Sigmoid colon (tissue), 6 donors: ENCODE measurements at regions not wholly inside any gene's neighbourhood (a gene's known extent, or its start where the extent isn't known, plus 50 kb on each side); places are given as distances from the start of the nearest gene placed in this dataset.

Experiments
- DNase-seq: peaks from one replicate; pipeline ENCODE4 v3.0.0-alpha.2; 2019
- H3K27ac ChIP-seq, 4 donors: fragments of 200-600 bp; sonication (generic); one replicate each; pipeline ENCODE4 v1.5.1; 2016 to 2019; ENCODE audit warnings: mild to moderate bottlenecking in 1 of 4
- H3K27me3 ChIP-seq, 3 donors: fragments of 200-600 bp; sonication (generic); one replicate each; pipeline ENCODE4 v1.5.1; 2019; ENCODE audit warnings: mild to moderate bottlenecking in 1 of 3
- H3K36me3 ChIP-seq, 4 donors: fragments of 200-600 bp; sonication (generic); one replicate each; pipeline ENCODE4 v1.5.1; 2016 to 2019
- H3K4me1 ChIP-seq, 4 donors: fragments of 200-600 bp; sonication (generic); one replicate each; pipeline ENCODE4 v1.5.1; 2017 to 2019
- H3K4me3 ChIP-seq, 4 donors: fragments of 200-600 bp; sonication (generic); one replicate each; pipeline ENCODE4 v1.5.1; 2017 to 2019; ENCODE audit warnings: mild to moderate bottlenecking in 2 of 4, moderate library complexity in 1 of 4
- H3K9me3 ChIP-seq, 4 donors: fragments of 200-600 bp in 3 of 4; sonication (generic) in 3 of 4; one replicate each; pipeline versions ENCODE4 v1.5.1 to v1.6.1; 2013 to 2019
- CTCF ChIP-seq, 4 experiments: fragments of 450-650 bp in 3 of 4; fragments of 200-600 bp in 1 of 4; IDR thresholded peaks; one replicate each; pipeline ENCODE4 v1.5.1; 2016 to 2019; ENCODE audit warnings: antibody characterized with exemption in 4 of 4, mild to moderate bottlenecking in 3 of 4, moderate library complexity in 2 of 4
- EP300 ChIP-seq, 4 donors: sonication (generic); formaldehyde crosslinking; IDR thresholded peaks; one replicate each; pipeline ENCODE4 v1.6.1; 2017; ENCODE audit warnings: antibody characterized with exemption in 4 of 4
- POLR2A ChIP-seq, 2 donors: fragments of 450-650 bp; IDR thresholded peaks; one replicate each; pipeline ENCODE4 v1.6.1; 2016; ENCODE audit warnings: antibody characterized with exemption in 2 of 2, mild to moderate bottlenecking in 2 of 2, moderate library complexity in 2 of 2
- POLR2AphosphoS5 ChIP-seq, 4 donors: sonication (generic); formaldehyde crosslinking; IDR thresholded peaks; one replicate each; pipeline ENCODE4 v1.6.1; 2017; ENCODE audit warnings: antibody characterized with exemption in 4 of 4
- WGBS, 2 donors: extraction: QIAGEN DNeasy Blood & Tissue Kit; methylation state at CpG; one replicate each; pipeline ENCODE4 v1.1.7; 2013; 5-methylcytosine and 5-hydroxymethylcytosine counted together
- intact Hi-C: fragments of 100-400 bp; cut with DNase I; formaldehyde crosslinking; loops from one replicate; pipeline ENCODE4 v1.15.1; 2023
- donor health status: healthy with polysubstance abuse.
- donor health status: healthy.

GRCh38 chr12:25025951-25026490 lies 77.1 kb upstream of the BCAT1 start:
- intact Hi-C loops: no loop called here
- no peaks in the 10 kb centered on the region for H3K27me3 ChIP-seq
- no peak for DNase-seq
- no peak for TF ChIP-seq CTCF (IDR thresholded peaks at IDR 0.05)
- no peak for TF ChIP-seq POLR2AphosphoS5 (IDR thresholded peaks at IDR 0.05)
- no peak for TF ChIP-seq EP300 (IDR thresholded peaks at IDR 0.05)
- H3K27ac ChIP-seq: no peak overlapping the region
- no peak overlapping the region for H3K4me3 ChIP-seq
- no peaks in the 10 kb centered on the region for H3K9me3 ChIP-seq
- H3K4me1 ChIP-seq: no peaks in the 10 kb centered on the region
- 93 to 95% methylated on average over 1 of the region's 1 CpG for WGBS, 2 donors
- H3K36me3 ChIP-seq: no peaks in the 10 kb centered on the region

GRCh38 chr12:25025260-25025659 lies 76.4 kb upstream of the BCAT1 start:
- WGBS, 2 donors: 77 to 78% methylated on average over 4 of the region's 4 CpGs
- TF ChIP-seq POLR2A (IDR thresholded peaks at IDR 0.05): no peak
- TF ChIP-seq POLR2AphosphoS5 (IDR thresholded peaks at IDR 0.05): no peak
- no peak for TF ChIP-seq EP300 (IDR thresholded peaks at IDR 0.05)
- TF ChIP-seq CTCF (IDR thresholded peaks at IDR 0.05): no peak
- intact Hi-C loops: no loop called here

GRCh38 chr12:25023808-25024207 lies 74.9 kb upstream of the BCAT1 start:
- intact Hi-C loops: no loop called here
- Histone ChIP-seq H3K9me3 (peaks cover 0 to 5% (median 0%) of the 10 kb centered on the region in 4 donors), H3K27ac (no peak overlapping the region), H3K36me3 (no peaks in the 10 kb centered on the region), H3K27me3 (no peaks in the 10 kb centered on the region), H3K4me1 (no peaks in the 10 kb centered on the region), H3K4me3 (no peak overlapping the region)
- no peak for DNase-seq
- TF ChIP-seq POLR2A (IDR thresholded peaks at IDR 0.05): no peak
- no peak for TF ChIP-seq CTCF (IDR thresholded peaks at IDR 0.05)
- TF ChIP-seq POLR2AphosphoS5 (IDR thresholded peaks at IDR 0.05): no peak
- no peak for TF ChIP-seq EP300 (IDR thresholded peaks at IDR 0.05)
- 16 to 34% methylated on average over 4 of the region's 4 CpGs for WGBS, 2 donors

More at GRCh38 chr12:25025260-25025659, 76.4 kb upstream of the BCAT1 start:
- Histone ChIP-seq H3K4me3 (no peak overlapping the region), H3K9me3 (no peaks in the 10 kb centered on the region), H3K36me3 (no peaks in the 10 kb centered on the region), H3K4me1 (no peaks in the 10 kb centered on the region), H3K27me3 (no peaks in the 10 kb centered on the region), H3K27ac (no peak overlapping the region)
- DNase-seq: no peak

- DNase-seq: no peak
- no peaks in the 10 kb centered on the region for H3K4me1 ChIP-seq
- TF ChIP-seq POLR2AphosphoS5 (IDR thresholded peaks at IDR 0.05) (no peak), POLR2A (IDR thresholded peaks at IDR 0.05) (no peak), CTCF (IDR thresholded peaks at IDR 0.05) (no peak), EP300 (IDR thresholded peaks at IDR 0.05) (no peak)
- intact Hi-C loops: no loop called here
- H3K4me3 ChIP-seq: no peak overlapping the region
- 72 to 85% methylated on average over 7 of the region's 7 CpGs for WGBS, 2 donors
- no peak overlapping the region for H3K27ac ChIP-seq
- H3K36me3 ChIP-seq: no peaks in the 10 kb centered on the region
- no peaks in the 10 kb centered on the region for H3K27me3 ChIP-seq
- H3K9me3 ChIP-seq: peaks cover 0 to 5% (median 0%) of the 10 kb centered on the region in 4 donors
Observed at GRCh38 chr12:25020621-25021243, 71.8 kb upstream of the BCAT1 start.

GRCh38 chr12:25018146-25018545 lies 69.2 kb upstream of the BCAT1 start:
- no peak for TF ChIP-seq POLR2A (IDR thresholded peaks at IDR 0.05)
- TF ChIP-seq EP300 (IDR thresholded peaks at IDR 0.05): no peak
- intact Hi-C loops: no loop called here
- H3K27ac ChIP-seq: no peak overlapping the region

More at GRCh38 chr12:25018146-25018545, 69.2 kb upstream of the BCAT1 start:
- H3K9me3 ChIP-seq: peaks cover 0 to 5% (median 0%) of the 10 kb centered on the region in 4 donors
- H3K4me3 ChIP-seq: no peak overlapping the region
- no peak for DNase-seq
- no peaks in the 10 kb centered on the region for H3K4me1 ChIP-seq
- H3K36me3 ChIP-seq: no peaks in the 10 kb centered on the region
- 74 to 93% methylated on average over 3 of the region's 3 CpGs for WGBS, 2 donors
- no peaks in the 10 kb centered on the region for H3K27me3 ChIP-seq
